ENCODE measurements at regions not wholly inside any gene's neighbourhood (a gene's known extent, or its start where the extent isn't known, plus 50 kb on each side); places are given as distances from the start of the nearest gene placed in this dataset.

DNA sequence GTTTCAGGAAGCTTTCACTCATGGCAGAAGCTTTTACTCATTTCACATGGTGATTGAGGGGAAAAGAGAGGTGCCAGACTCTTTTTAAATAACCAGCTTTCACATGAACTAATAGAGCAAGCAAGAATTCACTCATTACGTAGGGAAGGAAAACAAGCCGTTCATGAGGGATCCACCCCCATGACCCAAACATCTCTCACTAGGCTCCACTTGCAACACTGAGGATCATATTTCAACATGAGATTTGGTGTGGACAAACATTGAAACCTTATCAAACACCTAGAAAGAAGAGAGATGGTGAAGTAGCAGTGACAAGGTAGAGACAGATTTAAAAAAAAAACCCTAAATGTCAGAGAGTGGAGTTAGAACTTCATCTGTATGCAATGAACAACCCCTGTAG, 408.6 kb upstream of the PDZRN3 start:
- H3K27ac ChIP-seq (ENCODE audit: low read depth, low read length), result no peak overlapping the region
- H3K9me3 ChIP-seq (ENCODE audit: control insufficient read depth, insufficient read depth, low read length), result no peaks in the 10 kb centered on the region
- H4K20me1 ChIP-seq (ENCODE audit: control insufficient read depth, insufficient read depth, low read depth, low read length), result no peaks in the 10 kb centered on the region
- no peaks in the 10 kb centered on the region for H3K9me2 ChIP-seq (replicated peaks; ENCODE audit: control insufficient read depth, low read length)
- no peaks in the 10 kb centered on the region for H3K4me1 ChIP-seq (ENCODE audit: control insufficient read depth, low read length)
- H3K4me3 ChIP-seq (ENCODE audit: low read length), result no peak overlapping the region
- H3K79me2 ChIP-seq (ENCODE audit: control insufficient read depth, low read length), result no peaks in the 10 kb centered on the region
- H3K4me2 ChIP-seq (ENCODE audit: low read length), result no peak overlapping the region
- H3F3A ChIP-seq (ENCODE audit: control insufficient read depth, insufficient read depth), result no peaks in the 10 kb centered on the region
- TF ChIP-seq EZH2phosphoT487 (IDR thresholded peaks at IDR 0.05; ENCODE audit: borderline replicate concordance, low read length), result no peak
- TF ChIP-seq, protein P1, sequence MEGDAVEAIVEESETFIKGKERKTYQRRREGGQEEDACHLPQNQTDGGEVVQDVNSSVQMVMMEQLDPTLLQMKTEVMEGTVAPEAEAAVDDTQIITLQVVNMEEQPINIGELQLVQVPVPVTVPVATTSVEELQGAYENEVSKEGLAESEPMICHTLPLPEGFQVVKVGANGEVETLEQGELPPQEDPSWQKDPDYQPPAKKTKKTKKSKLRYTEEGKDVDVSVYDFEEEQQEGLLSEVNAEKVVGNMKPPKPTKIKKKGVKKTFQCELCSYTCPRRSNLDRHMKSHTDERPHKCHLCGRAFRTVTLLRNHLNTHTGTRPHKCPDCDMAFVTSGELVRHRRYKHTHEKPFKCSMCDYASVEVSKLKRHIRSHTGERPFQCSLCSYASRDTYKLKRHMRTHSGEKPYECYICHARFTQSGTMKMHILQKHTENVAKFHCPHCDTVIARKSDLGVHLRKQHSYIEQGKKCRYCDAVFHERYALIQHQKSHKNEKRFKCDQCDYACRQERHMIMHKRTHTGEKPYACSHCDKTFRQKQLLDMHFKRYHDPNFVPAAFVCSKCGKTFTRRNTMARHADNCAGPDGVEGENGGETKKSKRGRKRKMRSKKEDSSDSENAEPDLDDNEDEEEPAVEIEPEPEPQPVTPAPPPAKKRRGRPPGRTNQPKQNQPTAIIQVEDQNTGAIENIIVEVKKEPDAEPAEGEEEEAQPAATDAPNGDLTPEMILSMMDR (IDR thresholded peaks at IDR 0.05; ENCODE audit: low read depth, low read length, poor library complexity, severe bottlenecking), result no peak
- H3K36me3 ChIP-seq (ENCODE audit: control insufficient read depth, low read length), result no peaks in the 10 kb centered on the region
- H3K27me3 ChIP-seq (ENCODE audit: control insufficient read depth, low read length), result no peaks in the 10 kb centered on the region

DNA sequence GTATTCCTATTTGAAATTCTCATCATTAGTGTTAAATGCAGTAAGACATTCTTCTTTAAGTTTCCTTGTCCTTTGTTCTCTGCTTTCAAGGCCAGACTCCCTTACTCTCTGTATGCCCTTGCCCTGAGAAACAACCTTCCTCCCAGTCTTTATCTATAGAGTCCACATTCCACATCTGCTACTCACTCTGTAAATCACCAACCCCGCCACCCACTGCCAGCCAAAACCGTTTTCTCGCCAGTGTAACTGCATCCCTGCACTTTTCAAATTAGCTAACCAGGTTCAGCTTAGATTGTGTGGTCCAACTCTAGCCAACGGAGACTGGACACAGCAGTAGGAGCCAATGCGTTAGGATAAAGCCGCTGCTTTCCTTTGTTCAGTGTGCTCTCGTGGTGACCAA, 402.4 kb upstream of the PDZRN3 start:
- Histone ChIP-seq H3K4me1 (ENCODE audit: control insufficient read depth, low read length) (no peaks in the 10 kb centered on the region), H3K36me3 (ENCODE audit: control insufficient read depth, low read length) (no peaks in the 10 kb centered on the region), H3K79me2 (ENCODE audit: control insufficient read depth, low read length) (no peaks in the 10 kb centered on the region), H3K9me3 (ENCODE audit: control insufficient read depth, insufficient read depth, low read length) (no peaks in the 10 kb centered on the region), H3K4me3 (ENCODE audit: low read length) (no peak overlapping the region), H3F3A (ENCODE audit: control insufficient read depth, insufficient read depth) (no peaks in the 10 kb centered on the region), H3K4me2 (ENCODE audit: low read length) (no peak overlapping the region), H3K27ac (ENCODE audit: low read depth, low read length) (no peak overlapping the region), H3K9me2 (replicated peaks; ENCODE audit: control insufficient read depth, low read length) (no peaks in the 10 kb centered on the region), H4K20me1 (ENCODE audit: control insufficient read depth, insufficient read depth, low read depth, low read length) (no peaks in the 10 kb centered on the region), H3K27me3 (ENCODE audit: control insufficient read depth, low read length) (no peaks in the 10 kb centered on the region)
- no peak for TF ChIP-seq EZH2phosphoT487 (IDR thresholded peaks at IDR 0.05; ENCODE audit: borderline replicate concordance, low read length)

DNA sequence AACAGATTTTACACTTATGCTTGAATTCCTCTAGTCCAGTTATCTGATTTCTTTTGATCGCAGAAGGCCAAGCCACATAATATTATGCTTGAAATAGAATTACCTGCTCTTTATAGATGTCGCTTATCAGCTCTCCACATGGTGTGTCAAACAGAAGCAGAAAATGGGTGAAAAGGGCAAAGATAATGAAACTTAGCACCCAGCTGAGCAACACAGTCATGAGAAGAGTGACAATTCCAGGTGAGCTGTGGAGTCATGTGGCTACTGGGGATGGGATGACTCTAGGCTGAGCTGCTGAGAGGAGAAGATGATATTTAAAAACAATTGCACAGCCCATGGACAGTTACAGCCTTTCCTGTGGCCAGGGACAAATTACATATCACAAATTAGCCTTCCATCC, 398.7 kb upstream of the PDZRN3 start:
- no peak overlapping the region for H3K27ac ChIP-seq (ENCODE audit: low read depth, low read length)

DNA sequence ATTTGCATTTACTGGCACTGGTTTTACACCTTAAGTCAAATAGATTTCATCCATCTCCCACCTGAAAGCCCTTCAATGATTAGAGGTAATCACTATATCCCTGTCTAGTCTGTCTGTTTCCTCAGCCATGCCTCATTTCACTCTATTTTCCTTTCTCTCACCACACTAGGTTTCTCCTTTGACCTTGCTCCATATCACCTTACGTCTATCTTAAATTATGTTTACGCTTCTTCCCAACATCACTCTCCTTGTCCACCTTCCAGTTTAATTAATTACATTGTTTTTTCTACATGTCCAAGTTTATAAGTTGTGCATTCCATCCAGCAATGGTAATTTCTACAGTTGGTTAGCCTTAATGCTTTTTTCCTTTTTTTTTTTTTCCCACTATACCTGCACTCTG, 396.7 kb upstream of the PDZRN3 start:
- Histone ChIP-seq H3K9me2 (replicated peaks; ENCODE audit: control insufficient read depth, low read length) (no peaks in the 10 kb centered on the region), H3K9me3 (ENCODE audit: control insufficient read depth, insufficient read depth, low read length) (no peaks in the 10 kb centered on the region), H3K4me2 (ENCODE audit: low read length) (no peak overlapping the region), H3K4me1 (ENCODE audit: control insufficient read depth, low read length) (no peaks in the 10 kb centered on the region), H3K27ac (ENCODE audit: low read depth, low read length) (no peak overlapping the region), H3K79me2 (ENCODE audit: control insufficient read depth, low read length) (no peaks in the 10 kb centered on the region), H3F3A (ENCODE audit: control insufficient read depth, insufficient read depth) (no peaks in the 10 kb centered on the region), H3K36me3 (ENCODE audit: control insufficient read depth, low read length) (no peaks in the 10 kb centered on the region), H3K4me3 (ENCODE audit: low read length) (no peak overlapping the region), H4K20me1 (ENCODE audit: control insufficient read depth, insufficient read depth, low read depth, low read length) (no peaks in the 10 kb centered on the region), H3K27me3 (ENCODE audit: control insufficient read depth, low read length) (no peaks in the 10 kb centered on the region)
- TF ChIP-seq EZH2phosphoT487 (IDR thresholded peaks at IDR 0.05; ENCODE audit: borderline replicate concordance, low read length), result no peak
- TF ChIP-seq, protein P1 (IDR thresholded peaks at IDR 0.05; ENCODE audit: low read depth, low read length, poor library complexity, severe bottlenecking), result no peak

More for the DNA sequence above, 398.7 kb upstream of the PDZRN3 start:
- H3K36me3 ChIP-seq (ENCODE audit: control insufficient read depth, low read length), result no peaks in the 10 kb centered on the region
- no peaks in the 10 kb centered on the region for H3K9me3 ChIP-seq (ENCODE audit: control insufficient read depth, insufficient read depth, low read length)
- H3K27me3 ChIP-seq (ENCODE audit: control insufficient read depth, low read length), result no peaks in the 10 kb centered on the region
- no peaks in the 10 kb centered on the region for H3K79me2 ChIP-seq (ENCODE audit: control insufficient read depth, low read length)
- H3K4me3 ChIP-seq (ENCODE audit: low read length), result no peak overlapping the region
- H3F3A ChIP-seq (ENCODE audit: control insufficient read depth, insufficient read depth), result no peaks in the 10 kb centered on the region
- H3K4me1 ChIP-seq (ENCODE audit: control insufficient read depth, low read length), result no peaks in the 10 kb centered on the region
- no peak for TF ChIP-seq EZH2phosphoT487 (IDR thresholded peaks at IDR 0.05; ENCODE audit: borderline replicate concordance, low read length)
- TF ChIP-seq, protein P1 (IDR thresholded peaks at IDR 0.05; ENCODE audit: low read depth, low read length, poor library complexity, severe bottlenecking), result no peak
- no peaks in the 10 kb centered on the region for H4K20me1 ChIP-seq (ENCODE audit: control insufficient read depth, insufficient read depth, low read depth, low read length)
- no peaks in the 10 kb centered on the region for H3K9me2 ChIP-seq (replicated peaks; ENCODE audit: control insufficient read depth, low read length)
- H3K4me2 ChIP-seq (ENCODE audit: low read length), result no peak overlapping the region
